ENCODE measurements at regions not wholly inside any gene's neighbourhood (a gene's known extent, or its start where the extent isn't known, plus 50 kb on each side); places are given as distances from the start of the nearest gene placed in this dataset.
"Not testable (repeated sequence)": the region's sequence is repeated elsewhere in the genome, so short reads cannot be mapped to it uniquely, and the experiment has no call there.

DNA sequence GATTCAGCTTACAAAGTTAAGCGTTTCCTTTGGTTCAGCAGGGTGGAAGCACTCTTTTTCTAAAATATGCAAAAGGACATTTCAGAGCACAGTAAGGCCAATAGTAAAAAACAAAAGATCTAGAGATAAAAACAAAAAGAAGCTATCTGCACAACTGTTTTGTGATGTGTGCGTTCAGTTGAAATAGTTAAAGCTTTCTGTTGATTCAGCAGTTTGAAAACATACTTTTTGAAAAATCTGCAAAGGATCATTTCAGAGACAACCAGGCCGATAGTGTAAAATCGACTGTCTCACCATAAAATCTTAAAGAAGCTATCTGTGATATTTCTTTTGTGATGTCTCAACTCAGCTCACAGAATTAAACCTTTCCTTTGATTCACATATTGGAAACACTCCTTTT is 300.0 kb upstream of the ALG10B start:
- no peak for DNase-seq (ENCODE audit: low read depth)

DNA sequence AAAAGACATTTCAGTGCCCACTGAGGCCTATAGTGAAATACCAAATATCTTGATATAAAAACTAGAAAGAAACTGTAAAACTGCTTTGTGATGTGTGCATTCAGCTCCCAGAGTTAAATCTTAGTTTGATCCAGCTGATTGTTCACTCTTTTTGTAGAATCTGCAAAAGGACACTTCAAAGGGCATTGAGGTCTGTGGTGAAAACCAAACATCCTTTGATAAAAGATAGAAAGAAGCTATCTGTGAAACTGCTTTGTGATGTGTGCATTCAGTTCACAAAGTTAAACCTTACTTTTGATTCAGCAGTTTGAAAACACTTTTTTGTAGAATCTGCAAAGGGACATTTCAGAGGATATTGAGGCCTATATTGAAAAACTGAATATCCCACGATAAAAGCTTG is 290.7 kb upstream of the ALG10B start:
- no peak for DNase-seq (ENCODE audit: low read depth)

DNA sequence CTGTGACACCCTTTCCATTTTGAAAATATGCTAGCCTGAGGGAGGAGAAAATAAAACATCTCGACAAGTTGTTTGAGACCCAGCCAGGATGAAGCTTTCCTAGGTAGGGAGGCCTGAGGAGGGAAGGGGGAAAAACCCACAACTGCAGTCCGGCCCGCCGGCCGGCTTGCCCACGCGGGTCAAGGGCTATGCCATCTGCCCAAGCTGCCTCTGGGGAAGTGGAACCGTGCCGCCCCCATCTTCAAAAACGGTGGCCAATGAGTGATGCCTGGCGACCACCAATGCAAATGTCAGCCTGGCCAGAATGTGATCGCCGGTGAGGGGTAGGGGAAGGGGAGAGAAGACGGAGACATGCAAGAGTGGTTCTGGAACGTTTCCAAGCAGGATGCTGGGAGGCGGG is 263.5 kb upstream of the ALG10B start:
- no peak for DNase-seq (ENCODE audit: low read depth)

DNA sequence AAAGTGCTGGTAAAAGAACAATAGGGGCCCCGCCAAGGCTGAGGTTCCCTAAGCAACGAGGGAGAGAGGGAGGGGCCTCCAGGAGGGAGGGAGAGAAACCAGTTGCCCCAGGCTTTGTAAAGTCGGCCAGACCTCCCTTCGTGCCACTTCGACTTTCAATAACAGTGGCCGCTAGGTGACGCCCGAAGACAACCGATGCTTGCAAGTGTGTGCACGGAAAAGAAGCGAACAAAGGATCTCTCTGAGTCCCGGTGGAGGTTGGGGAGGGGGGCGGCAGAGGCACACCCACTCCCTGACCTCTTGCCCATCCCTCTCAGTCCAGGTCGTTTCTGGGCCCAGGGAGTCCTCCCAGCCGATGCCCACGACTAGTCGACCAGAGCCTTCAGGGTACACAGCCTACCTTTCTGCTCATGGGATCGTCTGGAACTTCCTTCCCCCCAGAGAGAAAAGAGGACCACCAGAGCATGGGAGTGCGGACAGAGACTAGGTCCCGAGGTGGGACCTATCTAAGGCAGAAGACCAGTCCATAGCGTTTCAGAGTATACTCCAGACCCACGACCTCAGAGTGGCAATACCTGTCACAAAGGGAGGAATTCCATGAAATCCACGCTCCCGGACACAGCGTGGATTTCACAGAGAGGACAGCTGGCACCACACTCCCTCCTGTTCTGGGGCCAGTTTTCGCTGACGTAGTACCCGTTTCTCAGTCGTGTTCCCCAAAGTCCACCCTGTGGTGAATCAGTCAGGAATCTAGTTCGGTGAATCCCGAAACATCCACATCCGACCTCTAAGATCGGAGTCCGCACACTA is 262.7 kb upstream of the ALG10B start:
- no peak for DNase-seq (ENCODE audit: low read depth)

DNA sequence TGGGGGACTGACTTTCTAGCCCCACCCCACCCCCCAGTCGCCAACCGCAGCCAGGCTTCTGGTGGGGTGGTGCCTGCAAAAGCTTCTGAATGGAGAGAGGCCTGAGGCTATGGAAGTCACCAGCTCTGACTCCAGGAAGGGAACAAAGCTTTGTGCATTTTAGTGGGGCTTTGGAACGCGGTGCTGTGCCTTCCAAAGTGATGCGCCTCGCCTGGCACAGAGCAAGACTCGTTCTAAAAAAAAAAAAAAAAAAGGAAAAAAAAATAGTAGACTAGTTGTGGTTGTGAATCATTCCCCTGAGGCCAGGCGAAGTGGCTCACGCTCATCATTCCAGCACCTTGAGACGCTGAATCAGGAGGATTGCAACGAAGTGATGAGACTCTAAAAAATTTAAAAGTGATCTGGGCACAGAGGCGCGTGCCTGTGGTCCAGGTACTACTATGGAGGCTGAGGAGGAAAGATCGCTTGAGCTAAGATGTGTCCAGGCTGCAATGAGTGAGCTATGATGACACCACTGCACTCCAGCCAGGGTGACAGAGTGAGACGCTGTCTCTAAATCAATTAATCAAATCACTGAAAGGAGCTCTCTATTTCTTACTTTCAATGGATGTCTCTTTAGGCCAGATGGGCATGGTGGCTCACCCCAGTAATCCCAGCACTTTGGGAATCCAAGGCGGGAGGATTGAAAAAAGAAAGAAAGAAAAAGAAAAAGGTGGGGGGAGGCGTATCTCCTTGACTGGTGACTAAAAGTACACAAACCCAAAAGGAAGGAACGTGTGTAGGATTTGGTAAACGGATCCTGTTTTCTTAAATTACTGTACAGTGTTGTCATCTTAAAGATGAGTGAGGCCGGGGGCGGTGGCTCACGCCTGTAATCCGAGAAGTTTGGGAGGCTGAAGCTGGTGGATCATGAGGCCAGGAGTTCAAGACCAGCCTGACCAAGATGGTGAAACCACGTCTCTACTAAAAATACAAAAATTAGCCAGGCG is 259.6 kb upstream of the ALG10B start:
- DNase-seq (ENCODE audit: low read depth): no peak

DNA sequence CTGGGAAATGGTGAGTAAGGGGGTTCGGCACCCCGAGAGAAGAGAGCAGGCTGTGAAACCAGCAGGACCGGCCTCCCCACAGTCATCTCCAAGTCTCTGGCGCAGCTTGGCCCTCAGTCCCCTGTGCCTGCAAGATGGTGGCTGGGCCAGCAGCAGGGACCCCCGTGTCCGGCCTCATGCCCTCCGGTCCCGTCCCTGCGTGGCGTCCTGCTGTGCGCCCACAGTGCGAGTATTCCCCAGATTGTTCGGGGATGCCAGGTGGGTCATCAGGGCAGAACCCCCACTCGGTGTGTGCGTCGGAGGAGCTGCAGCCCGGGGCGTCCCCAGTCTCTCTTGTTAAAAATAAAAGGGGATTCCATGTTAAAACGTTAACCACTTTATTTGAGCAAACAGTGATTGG is 216.9 kb upstream of the ALG10B start:
- no peak for DNase-seq (ENCODE audit: low read depth)

DNA sequence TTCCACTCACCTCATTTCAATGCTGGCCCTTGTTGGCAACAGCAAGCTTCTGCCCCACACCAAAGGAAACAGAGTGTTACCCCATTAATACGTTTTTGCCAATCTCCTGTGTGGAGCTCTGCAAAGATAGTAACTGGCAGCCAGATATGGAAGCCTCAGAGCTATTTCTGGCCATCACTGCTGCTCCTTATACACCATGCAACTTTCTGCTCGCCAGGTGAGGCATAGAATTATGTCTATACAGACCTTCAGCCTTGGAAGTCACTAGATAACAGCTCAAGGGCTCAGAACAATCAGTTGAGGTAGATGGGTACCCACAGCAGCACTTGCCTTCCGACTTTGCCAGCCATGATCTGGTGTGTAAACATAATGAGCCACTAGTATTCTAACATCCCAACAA is 214.8 kb upstream of the ALG10B start:
- no peak for DNase-seq (ENCODE audit: low read depth)

DNA sequence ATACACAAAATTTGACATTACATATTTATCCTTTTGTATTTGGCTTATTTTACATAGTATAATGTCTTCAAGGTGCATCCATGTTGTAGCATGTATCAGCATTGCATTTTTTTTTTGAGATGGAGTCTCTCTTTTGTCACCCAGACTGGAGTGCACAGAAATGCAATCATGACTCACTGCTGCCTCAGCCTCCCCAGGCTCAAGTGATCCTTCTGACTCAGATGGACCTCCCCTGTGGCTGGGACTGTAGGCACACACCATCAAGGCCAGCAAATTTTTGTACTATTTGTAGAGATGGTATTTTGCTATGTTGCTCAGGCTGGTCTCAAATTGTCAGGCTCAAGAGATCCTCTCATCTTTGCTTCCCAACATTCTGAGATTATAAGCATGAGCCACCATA is 214.4 kb upstream of the ALG10B start:
- DNase-seq (ENCODE audit: low read depth): no peak

DNA sequence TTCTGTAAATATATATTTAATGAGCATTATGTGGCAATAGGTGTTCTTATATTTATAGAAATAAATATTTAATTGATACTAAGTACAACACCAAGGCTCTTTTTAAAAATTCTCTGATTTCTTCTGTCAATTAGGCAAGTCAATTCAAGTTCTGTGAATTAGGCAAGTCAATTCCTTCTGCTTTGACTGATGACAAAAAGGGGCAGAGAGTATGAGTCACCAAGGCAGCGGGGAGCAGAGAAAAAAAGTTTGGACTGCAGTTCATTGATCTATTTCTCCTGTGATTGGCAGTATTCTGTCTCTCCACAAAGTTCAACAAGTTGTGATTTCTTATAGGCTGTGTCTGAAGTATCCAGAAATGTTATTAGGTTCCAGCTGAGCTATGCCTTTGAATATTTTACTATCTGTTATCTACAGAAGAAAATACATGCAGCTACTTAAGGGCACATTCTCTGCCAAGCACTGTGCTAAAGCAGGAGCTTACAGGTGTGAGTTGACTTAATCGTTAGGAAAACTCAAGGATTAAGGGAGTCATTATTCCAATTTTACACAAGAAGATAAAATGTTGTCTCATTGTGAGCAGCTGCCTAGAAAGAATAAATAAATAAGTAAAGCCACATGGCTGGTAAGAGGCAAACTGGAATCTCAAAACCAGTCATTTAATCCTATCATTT is 206.4 kb upstream of the ALG10B start:
- no peak for DNase-seq (ENCODE audit: low read depth)

DNA sequence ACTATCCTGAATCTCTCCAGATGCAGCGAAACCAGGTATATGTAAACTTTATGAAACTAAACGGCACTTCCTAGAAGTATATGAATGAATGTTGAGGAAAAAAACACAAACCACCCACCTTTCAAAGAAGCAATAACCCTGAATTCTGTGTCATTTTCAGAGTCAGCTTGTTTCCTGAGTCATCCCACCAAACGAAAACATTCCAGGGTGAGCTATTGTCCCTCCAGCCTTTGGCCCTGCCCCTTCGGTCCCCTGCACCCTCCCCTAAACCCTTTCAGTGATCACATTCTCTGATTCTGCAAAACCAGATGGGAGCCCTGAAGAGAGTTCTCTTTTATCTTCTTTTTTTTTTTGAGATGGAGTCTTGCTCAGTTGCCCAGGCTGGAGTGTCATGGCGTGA is 202.6 kb upstream of the ALG10B start:
- no peak for DNase-seq (ENCODE audit: low read depth)

DNA sequence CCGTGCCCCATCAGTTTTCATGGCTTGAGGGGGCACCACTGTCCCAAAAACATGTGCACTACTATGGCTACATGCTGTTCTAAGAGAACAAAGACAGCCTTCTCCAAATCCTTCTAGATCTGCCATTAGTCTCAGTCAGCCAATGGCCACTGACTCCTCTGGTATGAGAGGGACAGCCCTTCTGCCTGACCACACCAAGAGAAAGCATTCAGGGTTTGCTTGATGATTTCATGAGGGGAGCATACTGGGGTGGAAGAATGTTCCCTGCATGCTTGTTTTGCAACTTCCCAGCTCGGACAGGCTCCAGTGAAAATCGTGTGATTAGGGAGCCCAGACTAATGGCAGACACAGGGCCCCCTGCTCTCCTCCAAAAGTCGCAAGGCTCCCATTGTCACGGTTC is 199.6 kb upstream of the ALG10B start:
- DNase-seq (ENCODE audit: low read depth): no peak

DNA sequence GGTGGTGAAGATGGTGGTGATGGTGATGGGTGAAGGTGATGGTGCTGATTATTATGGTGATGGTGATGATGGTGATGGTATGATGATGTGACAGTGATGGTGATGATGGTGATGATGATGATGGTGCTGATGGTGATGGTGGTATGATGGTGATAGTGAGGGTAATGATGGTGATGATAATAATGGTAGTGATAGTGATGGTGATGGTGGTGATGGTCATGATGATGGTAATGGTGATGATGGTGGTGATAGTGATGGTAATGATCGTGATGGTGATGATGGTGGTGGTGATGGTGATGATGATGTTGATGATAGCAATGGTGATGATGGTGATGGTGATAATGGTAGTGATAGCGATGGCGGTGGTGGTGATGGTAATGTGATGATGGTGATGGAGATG is 197.9 kb upstream of the ALG10B start:
- no peak for DNase-seq (ENCODE audit: low read depth)

DNA sequence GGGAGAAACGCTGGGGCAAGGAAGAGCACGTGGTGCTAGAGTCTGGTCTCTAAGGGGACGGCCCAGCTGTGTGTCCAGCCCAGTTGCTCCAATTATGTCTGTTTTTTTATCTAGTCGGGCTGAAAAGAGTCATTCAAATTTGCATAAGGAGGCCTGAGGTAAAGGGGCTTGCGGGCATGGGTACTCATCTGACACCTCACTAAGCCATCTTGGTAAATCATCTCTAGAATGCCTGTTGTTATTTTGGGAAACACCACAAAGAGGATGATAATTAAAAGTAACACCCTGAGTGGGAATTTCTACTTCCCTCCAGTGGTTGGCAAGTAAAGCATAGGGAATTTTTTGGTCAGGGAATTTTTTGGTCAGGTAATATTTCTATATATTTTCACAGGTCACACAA is 196.1 kb upstream of the ALG10B start:
- DNase-seq (ENCODE audit: low read depth): no peak

DNA sequence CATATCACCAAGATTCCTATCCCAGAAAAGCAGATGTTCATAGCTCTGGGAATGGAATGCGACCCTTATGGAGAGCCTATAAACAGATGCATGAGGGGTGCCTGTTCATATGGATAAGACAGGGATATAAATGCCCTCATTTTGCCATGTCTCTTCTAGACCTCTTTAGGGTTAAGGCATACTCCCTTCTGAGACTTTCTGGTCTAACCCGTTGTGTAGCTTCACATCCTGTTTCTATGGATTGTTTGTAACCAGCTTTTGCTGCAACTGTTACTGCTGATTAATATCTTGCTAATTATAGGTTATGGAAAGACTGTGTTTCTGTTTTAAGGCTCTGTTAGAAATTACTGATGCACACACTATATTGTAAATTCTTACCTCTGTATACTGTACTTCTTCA is 193.5 kb upstream of the ALG10B start:
- DNase-seq (ENCODE audit: low read depth): not testable (repeated sequence)

DNA sequence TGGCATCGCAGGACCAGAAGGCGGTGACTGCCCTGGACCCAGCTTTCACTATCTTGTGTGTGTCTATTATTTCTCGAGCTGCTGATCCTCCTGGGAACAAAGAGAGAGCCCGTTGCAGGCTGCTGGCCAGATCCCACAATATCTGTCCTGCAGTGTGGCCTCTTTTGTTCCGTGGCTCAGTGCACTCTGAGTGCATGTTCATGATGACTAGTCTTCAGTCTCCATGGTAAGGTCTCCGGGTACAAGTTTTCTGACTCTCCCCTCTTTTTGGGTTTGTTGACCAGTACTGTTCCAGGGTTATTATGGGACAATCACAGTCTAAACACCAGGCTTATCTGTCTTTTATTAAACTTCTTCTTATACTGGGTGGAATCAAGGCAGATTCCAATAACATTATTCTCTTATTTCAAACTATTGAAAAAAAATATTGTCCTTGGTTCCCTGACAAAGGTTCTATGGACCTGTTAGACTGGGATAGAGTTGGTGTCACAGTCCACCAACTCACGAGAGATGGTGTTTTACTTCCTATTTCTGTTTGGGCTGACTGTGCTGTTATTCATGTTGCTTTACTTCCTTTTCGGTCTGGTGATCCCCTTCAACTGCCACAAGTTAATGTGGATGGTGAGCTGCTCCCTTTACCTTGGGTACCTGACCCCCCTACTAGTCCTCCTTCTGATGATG is 192.9 kb upstream of the ALG10B start:
- DNase-seq (ENCODE audit: low read depth): no peak

DNA sequence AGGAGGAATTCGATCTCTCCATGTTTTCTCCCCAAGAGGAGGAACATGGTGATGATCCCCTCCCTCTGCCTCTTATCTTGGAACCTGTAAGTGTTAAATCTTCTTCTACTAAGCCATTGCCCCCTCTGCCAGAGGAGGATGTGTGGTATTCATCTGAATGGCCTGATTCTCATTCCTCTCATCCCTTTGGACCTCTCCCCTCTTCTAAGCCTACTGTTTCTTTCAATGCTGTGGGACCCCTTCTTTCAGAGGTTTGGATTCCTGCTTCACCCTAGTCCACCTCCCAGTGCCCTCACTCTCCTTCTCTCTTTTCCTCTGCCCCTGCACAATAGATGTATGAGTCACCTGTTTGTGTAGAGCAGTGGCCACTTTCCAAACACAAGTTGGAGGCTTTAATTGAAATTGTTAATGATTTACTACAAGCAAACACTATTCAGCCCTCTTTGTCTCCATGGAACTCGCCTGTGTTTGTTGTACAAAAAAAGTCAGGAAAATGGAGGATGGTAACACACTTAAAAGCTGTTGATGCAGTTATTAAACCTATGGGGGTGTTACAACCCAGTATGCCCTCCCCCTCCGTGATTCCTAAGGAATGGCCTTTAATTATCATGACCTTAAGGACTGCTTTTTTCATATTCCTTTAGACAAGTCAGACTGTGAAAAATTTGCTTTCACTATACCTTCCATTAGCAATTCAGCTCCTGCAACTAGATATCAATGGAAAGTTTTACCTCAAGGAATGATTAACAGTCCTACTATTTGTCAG is 192.1 kb upstream of the ALG10B start:
- no peak for DNase-seq (ENCODE audit: low read depth)

DNA sequence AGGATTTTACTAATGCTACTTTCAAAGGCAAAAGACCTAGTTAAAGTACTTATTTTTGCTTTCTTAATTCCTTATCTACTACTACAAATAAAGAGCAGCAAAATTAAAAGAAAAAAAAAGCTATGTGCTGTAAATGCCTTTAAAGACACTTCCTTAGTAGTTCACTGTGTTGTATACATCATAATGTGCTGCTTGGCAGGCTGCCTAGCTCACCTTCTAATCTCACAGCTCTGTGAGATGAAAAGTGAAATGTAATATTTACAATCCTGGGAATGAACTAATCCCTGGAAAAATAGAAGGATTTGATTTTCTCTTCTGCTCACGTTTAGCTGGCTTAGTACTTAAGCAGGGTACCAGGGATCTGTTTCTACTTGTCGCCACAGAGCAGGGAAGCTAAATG is 184.4 kb upstream of the ALG10B start:
- no peak for DNase-seq (ENCODE audit: low read depth)

DNA sequence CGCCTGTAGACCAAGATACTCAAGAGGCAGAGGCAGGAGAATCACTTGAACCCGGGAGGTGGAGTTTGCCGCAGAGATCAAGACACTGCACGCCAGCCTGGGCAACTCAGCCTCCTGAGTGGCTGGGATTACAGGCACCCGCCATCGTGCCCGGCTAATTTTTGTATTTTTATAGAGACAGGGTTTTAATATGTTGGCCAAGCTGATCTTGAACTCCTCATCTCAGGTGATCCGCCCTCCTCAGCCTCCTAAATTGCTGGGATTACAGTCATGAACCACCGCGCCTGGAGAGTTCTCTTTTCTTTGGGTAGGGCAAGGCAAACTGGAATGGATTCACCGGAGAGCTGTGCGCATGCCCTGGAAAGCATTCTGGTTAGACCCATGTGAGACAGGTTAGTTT is 179.3 kb upstream of the ALG10B start:
- DNase-seq (ENCODE audit: low read depth): no peak

DNA sequence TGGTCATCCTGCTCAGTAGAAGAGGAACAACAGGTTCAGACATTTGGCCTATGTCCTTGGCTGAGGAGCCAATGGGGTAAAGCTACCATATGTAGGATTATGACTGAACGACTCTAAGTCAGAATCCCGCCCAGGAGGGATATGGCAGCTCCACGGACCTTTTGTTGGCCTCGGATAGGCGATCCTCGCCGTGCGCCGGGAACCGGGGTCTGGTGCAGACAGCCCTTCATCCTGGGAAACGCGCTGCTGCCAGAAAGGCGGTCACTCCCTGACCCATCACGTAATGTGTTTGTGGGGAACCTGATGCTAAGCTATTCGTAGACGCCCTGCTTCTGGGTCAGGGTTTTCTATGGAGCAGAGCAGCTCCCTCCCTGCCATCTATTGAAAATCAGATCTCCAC is 178.9 kb upstream of the ALG10B start:
- no peak for DNase-seq (ENCODE audit: low read depth)

DNA sequence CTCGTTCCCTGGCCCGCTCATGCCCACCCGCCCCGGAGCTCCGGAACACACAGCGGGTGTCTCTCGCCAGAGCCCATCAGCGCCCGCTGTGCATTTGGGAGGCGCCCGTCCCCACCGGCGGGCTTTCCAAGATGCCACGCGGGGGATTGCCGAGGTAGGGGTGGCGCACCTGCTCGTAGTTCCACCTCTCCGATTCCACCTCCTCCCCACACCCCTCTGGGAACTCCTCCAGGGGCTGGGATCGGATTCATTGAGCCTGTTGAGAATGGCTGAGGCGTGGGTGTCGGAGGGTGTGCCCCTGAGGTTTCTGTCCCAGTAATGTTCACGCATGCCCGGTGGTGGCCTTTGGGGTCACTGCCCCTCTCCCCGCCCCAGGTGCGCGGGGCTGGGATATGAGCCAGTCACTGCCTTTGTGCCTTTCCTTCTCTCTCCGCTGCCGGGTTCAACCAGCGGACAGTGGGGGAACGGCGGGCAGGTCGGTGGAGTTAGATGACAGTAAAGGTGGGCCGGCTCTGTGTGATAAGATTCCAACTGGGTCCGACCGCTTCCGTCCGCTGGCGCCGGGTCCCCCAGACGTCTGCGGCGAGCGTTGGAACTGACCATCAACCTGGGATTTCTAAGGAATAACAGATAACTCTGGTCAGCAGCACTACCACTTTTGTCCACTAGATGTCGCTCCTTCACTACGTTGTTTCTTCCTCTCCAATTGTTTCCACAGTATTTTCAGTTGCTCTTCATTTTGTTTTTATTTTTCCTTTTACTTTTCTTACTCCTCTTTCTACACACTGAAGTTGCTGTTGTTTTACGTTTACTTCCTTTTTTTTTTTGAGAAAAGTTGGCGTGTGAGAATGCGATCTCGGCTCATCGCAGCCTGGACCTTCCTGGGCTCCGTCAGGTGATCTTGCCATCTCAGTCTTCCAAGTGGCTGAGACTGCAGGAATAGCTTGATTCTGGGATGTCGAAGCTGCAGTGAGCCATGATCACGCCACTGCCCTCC is 178.1 kb upstream of the ALG10B start:
- DNase-seq (ENCODE audit: low read depth): peak; percentile 66
